Adipocyte (in vitro differentiated cells): ENCODE measurements at regions not wholly inside any gene's neighbourhood (a gene's known extent, or its start where the extent isn't known, plus 50 kb on each side); places are given as distances from the start of the nearest gene placed in this dataset.

Experiments used
- DNase-seq: peaks from one replicate; pipeline ENCODE4 v3.0.0-alpha.2; 2015; ENCODE audit warnings: low read depth
- H3K27me3 ChIP-seq: replicated peaks from 2 replicates; pipeline ENCODE4 v1.7.0; 2013; ENCODE audit warnings: mild to moderate bottlenecking, low read length, moderate library complexity; ENCODE audit not compliant: control insufficient read depth, insufficient read depth
- H3K36me3 ChIP-seq: 2 replicates; pipeline ENCODE4 v1.7.0; 2013; ENCODE audit warnings: low read length, mild to moderate bottlenecking, moderate library complexity; ENCODE audit not compliant: control insufficient read depth, insufficient read depth, severe bottlenecking
- H3K4me1 ChIP-seq: 2 replicates; pipeline ENCODE4 v1.7.0; 2013; ENCODE audit warnings: mild to moderate bottlenecking, low read length, moderate library complexity; ENCODE audit not compliant: control insufficient read depth, insufficient read depth
- H3K4me3 ChIP-seq: 2 replicates; pipeline ENCODE4 v1.7.0; 2013; ENCODE audit warnings: mild to moderate bottlenecking, low read length, moderate library complexity
- H3K9ac ChIP-seq: 2 replicates; pipeline ENCODE4 v1.7.0; 2013; ENCODE audit warnings: mild to moderate bottlenecking, low read length, moderate library complexity
- H3K9me3 ChIP-seq: 2 replicates; pipeline ENCODE4 v1.7.0; 2013; ENCODE audit warnings: mild to moderate bottlenecking, low read length, moderate library complexity; ENCODE audit not compliant: control insufficient read depth

GRCh38 chr10:6868036-6868725, 288.1 kb upstream of the PRKCQ start:
- DNase-seq, result no peak
- Histone ChIP-seq H3K9ac (no peak overlapping the region), H3K4me3 (no peak overlapping the region), H3K9me3 (no peaks in the 10 kb centered on the region), H3K36me3 (no peaks in the 10 kb centered on the region), H3K4me1 (no peaks in the 10 kb centered on the region), H3K27me3 (peaks cover 23% of the 10 kb centered on the region)

GRCh38 chr10:6866757-6867156, 286.7 kb upstream of the PRKCQ start:
- Histone ChIP-seq H3K9ac (no peak overlapping the region), H3K4me1 (no peaks in the 10 kb centered on the region), H3K9me3 (no peaks in the 10 kb centered on the region), H3K36me3 (no peaks in the 10 kb centered on the region), H3K4me3 (no peak overlapping the region), H3K27me3 (peaks cover 9% of the 10 kb centered on the region)
- DNase-seq, result no peak

- H3K9me3 ChIP-seq, result no peaks in the 10 kb centered on the region
- no peak overlapping the region for H3K4me3 ChIP-seq
- no peak for DNase-seq
- H3K27me3 ChIP-seq, result peaks cover 6% of the 10 kb centered on the region
- no peaks in the 10 kb centered on the region for H3K36me3 ChIP-seq
- H3K4me1 ChIP-seq, result no peaks in the 10 kb centered on the region
- H3K9ac ChIP-seq, result no peak overlapping the region
Measured at GRCh38 chr10:6864142-6864541, 284.1 kb upstream of the PRKCQ start.

GRCh38 chr10:6863381-6863780, 283.3 kb upstream of the PRKCQ start:
- no peaks in the 10 kb centered on the region for H3K4me1 ChIP-seq
- H3K9ac ChIP-seq, result no peak overlapping the region
- H3K27me3 ChIP-seq, result peaks cover 6% of the 10 kb centered on the region
- no peaks in the 10 kb centered on the region for H3K9me3 ChIP-seq
- DNase-seq, result no peak
- H3K36me3 ChIP-seq, result no peaks in the 10 kb centered on the region
- H3K4me3 ChIP-seq, result no peak overlapping the region

GRCh38 chr10:6850452-6850851, 270.4 kb upstream of the PRKCQ start:
- Histone ChIP-seq H3K4me1 (no peaks in the 10 kb centered on the region), H3K36me3 (no peaks in the 10 kb centered on the region), H3K9ac (no peak overlapping the region), H3K9me3 (no peaks in the 10 kb centered on the region), H3K4me3 (no peak overlapping the region), H3K27me3 (no peaks in the 10 kb centered on the region)
- DNase-seq, result no peak

GRCh38 chr10:6847561-6847960, 267.5 kb upstream of the PRKCQ start:
- no peak for DNase-seq
- H3K27me3 ChIP-seq, result peaks cover 4% of the 10 kb centered on the region
- no peak overlapping the region for H3K4me3 ChIP-seq

GRCh38 chr10:6843894-6844650, 264.0 kb upstream of the PRKCQ start:
- H3K9ac ChIP-seq, result no peak overlapping the region
- H3K36me3 ChIP-seq, result no peaks in the 10 kb centered on the region
- H3K4me3 ChIP-seq, result no peak overlapping the region
- peaks cover 13% of the 10 kb centered on the region for H3K27me3 ChIP-seq
- DNase-seq, result no peak
- H3K9me3 ChIP-seq, result no peaks in the 10 kb centered on the region
- peaks cover 7% of the 10 kb centered on the region for H3K4me1 ChIP-seq

More at GRCh38 chr10:6847561-6847960, 267.5 kb upstream of the PRKCQ start:
- no peak overlapping the region for H3K9ac ChIP-seq
- H3K4me1 ChIP-seq, result no peaks in the 10 kb centered on the region
- H3K9me3 ChIP-seq, result no peaks in the 10 kb centered on the region
- H3K36me3 ChIP-seq, result no peaks in the 10 kb centered on the region

- Histone ChIP-seq H3K36me3 (no peaks in the 10 kb centered on the region), H3K4me1 (peaks cover 7% of the 10 kb centered on the region), H3K27me3 (peaks cover 13% of the 10 kb centered on the region), H3K9ac (no peak overlapping the region), H3K9me3 (no peaks in the 10 kb centered on the region), H3K4me3 (no peak overlapping the region)
- no peak for DNase-seq
Measured at GRCh38 chr10:6843481-6843881, 263.4 kb upstream of the PRKCQ start.

- Histone ChIP-seq H3K9me3 (no peaks in the 10 kb centered on the region), H3K36me3 (no peaks in the 10 kb centered on the region), H3K27me3 (peaks cover 13% of the 10 kb centered on the region), H3K4me1 (peaks cover 7% of the 10 kb centered on the region), H3K4me3 (no peak overlapping the region), H3K9ac (no peak overlapping the region)
- no peak for DNase-seq
Measured at GRCh38 chr10:6842722-6843121, 262.6 kb upstream of the PRKCQ start.

- peaks cover 13% of the 10 kb centered on the region for H3K27me3 ChIP-seq
- H3K9me3 ChIP-seq, result no peaks in the 10 kb centered on the region
- no peak for DNase-seq
- H3K4me3 ChIP-seq, result no peak overlapping the region
- no peak overlapping the region for H3K9ac ChIP-seq
- H3K4me1 ChIP-seq, result peaks cover 7% of the 10 kb centered on the region
- H3K36me3 ChIP-seq, result no peaks in the 10 kb centered on the region
Measured at GRCh38 chr10:6841761-6842160, 261.7 kb upstream of the PRKCQ start.

- H3K36me3 ChIP-seq, result no peaks in the 10 kb centered on the region
- H3K27me3 ChIP-seq, result peaks cover 13% of the 10 kb centered on the region
- H3K4me1 ChIP-seq, result peaks cover 7% of the 10 kb centered on the region
- DNase-seq, result peak; percentile 35
- no peaks in the 10 kb centered on the region for H3K9me3 ChIP-seq
- no peak overlapping the region for H3K9ac ChIP-seq
- no peak overlapping the region for H3K4me3 ChIP-seq
Measured at GRCh38 chr10:6840766-6841165, 260.7 kb upstream of the PRKCQ start.
